ENCODE measurements at regions not wholly inside any gene's neighbourhood (a gene's known extent, or its start where the extent isn't known, plus 50 kb on each side); places are given as distances from the start of the nearest gene placed in this dataset.
A peak's percentile ranks its signal among the peaks of the same experiment; 100 is the strongest.

DNA sequence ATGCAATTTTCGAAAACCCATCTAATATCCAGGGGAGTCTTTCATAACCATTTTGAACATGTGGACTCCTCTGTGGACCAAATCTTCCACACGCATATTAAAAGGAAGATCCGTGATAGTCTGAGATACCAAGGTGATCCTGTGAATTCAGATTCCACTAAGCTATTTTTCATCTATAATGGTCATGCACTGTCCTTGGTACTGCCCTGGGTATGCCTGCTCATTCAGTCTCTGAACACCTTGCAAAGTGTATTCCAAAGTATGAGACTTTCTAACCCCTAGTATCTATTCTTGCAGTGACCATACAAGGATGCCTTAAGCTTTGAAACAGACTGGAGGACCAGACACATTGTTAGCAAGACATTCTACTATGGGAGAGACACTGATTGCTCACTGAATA lies 217.6 kb upstream of the CCDC150 start:
- Histone ChIP-seq H3K36me3 (ENCODE audit: insufficient read depth) (no peaks in the 10 kb centered on the region), H3K27me3 (ENCODE audit: insufficient read depth) (no peaks in the 10 kb centered on the region), H3K27ac (ENCODE audit: low read depth) (no peak overlapping the region), H3F3A (replicated peaks; ENCODE audit: low read depth) (no peaks in the 10 kb centered on the region), H3K9me2 (ENCODE audit: insufficient read depth) (no peaks in the 10 kb centered on the region), H3K4me2 (no peak overlapping the region), H3K4me1 (ENCODE audit: insufficient read depth) (no peaks in the 10 kb centered on the region), H3K4me3 (no peak overlapping the region), H4K20me1 (replicated peaks; ENCODE audit: insufficient read depth) (no peaks in the 10 kb centered on the region), H3K79me2 (replicated peaks; ENCODE audit: insufficient read depth) (no peaks in the 10 kb centered on the region), H2AFZ (no peak overlapping the region)
- Mint-ChIP-seq H3K27ac (no peak overlapping the region), H3K4me3 (no peak overlapping the region), H3K4me1 (no peaks in the 10 kb centered on the region), H3K36me3 (ENCODE audit: low read depth) (no peaks in the 10 kb centered on the region), H3K9me3 (no peaks in the 10 kb centered on the region), H3K27me3 (ENCODE audit: insufficient read depth, low read depth, poor library complexity) (no peaks in the 10 kb centered on the region)
- DNase-seq (ENCODE audit: low spot score) (no peak), ATAC-seq (no peak)
- TF ChIP-seq, protein P1, sequence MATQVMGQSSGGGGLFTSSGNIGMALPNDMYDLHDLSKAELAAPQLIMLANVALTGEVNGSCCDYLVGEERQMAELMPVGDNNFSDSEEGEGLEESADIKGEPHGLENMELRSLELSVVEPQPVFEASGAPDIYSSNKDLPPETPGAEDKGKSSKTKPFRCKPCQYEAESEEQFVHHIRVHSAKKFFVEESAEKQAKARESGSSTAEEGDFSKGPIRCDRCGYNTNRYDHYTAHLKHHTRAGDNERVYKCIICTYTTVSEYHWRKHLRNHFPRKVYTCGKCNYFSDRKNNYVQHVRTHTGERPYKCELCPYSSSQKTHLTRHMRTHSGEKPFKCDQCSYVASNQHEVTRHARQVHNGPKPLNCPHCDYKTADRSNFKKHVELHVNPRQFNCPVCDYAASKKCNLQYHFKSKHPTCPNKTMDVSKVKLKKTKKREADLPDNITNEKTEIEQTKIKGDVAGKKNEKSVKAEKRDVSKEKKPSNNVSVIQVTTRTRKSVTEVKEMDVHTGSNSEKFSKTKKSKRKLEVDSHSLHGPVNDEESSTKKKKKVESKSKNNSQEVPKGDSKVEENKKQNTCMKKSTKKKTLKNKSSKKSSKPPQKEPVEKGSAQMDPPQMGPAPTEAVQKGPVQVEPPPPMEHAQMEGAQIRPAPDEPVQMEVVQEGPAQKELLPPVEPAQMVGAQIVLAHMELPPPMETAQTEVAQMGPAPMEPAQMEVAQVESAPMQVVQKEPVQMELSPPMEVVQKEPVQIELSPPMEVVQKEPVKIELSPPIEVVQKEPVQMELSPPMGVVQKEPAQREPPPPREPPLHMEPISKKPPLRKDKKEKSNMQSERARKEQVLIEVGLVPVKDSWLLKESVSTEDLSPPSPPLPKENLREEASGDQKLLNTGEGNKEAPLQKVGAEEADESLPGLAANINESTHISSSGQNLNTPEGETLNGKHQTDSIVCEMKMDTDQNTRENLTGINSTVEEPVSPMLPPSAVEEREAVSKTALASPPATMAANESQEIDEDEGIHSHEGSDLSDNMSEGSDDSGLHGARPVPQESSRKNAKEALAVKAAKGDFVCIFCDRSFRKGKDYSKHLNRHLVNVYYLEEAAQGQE (IDR thresholded peaks at IDR 0.05; ENCODE audit: unreplicated experiment): peak; percentile 45
- TF ChIP-seq ZNF114 (CRISPR knock-in tag; IDR thresholded peaks at IDR 0.05): no peak

DNA sequence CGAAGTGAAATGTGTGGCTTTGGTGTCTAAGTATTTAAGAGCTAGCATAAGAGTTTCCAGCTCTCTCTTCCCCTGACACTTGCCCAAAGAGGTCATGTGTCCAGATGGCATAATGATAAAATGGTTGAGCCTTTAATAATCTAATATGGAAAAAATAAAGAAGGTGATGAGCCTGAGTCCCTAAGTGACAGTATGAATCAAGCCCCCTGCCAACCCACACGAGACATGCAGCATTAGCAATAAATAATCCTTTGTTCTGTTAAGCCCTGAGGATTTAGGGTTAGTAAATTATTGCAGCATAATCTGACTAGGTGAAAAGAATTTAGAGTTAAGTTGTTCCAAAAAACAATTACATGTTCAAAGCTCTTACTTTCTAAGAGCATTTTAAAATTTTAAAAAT lies 217.2 kb upstream of the CCDC150 start:
- H3K9me2 ChIP-seq (ENCODE audit: insufficient read depth): no peaks in the 10 kb centered on the region
- no peak overlapping the region for H3K4me3 Mint-ChIP-seq
- H3K4me1 ChIP-seq (ENCODE audit: insufficient read depth): no peaks in the 10 kb centered on the region
- no peaks in the 10 kb centered on the region for H3K79me2 ChIP-seq (replicated peaks; ENCODE audit: insufficient read depth)
- no peak overlapping the region for H3K27ac Mint-ChIP-seq
- H3K27me3 Mint-ChIP-seq (ENCODE audit: insufficient read depth, low read depth, poor library complexity): no peaks in the 10 kb centered on the region
- H3K4me2 ChIP-seq: no peak overlapping the region
- DNase-seq (ENCODE audit: low spot score): no peak
- TF ChIP-seq NANOG (IDR thresholded peaks at IDR 0.05; ENCODE audit: borderline replicate concordance) (no peak), POLR2AphosphoS5 (IDR thresholded peaks at IDR 0.05; ENCODE audit: low read depth) (no peak), STAT1 (IDR thresholded peaks at IDR 0.05; ENCODE audit: unreplicated experiment) (no peak), JUNB (IDR thresholded peaks at IDR 0.05; ENCODE audit: unreplicated experiment) (no peak)
- TF ChIP-seq, protein P2, sequence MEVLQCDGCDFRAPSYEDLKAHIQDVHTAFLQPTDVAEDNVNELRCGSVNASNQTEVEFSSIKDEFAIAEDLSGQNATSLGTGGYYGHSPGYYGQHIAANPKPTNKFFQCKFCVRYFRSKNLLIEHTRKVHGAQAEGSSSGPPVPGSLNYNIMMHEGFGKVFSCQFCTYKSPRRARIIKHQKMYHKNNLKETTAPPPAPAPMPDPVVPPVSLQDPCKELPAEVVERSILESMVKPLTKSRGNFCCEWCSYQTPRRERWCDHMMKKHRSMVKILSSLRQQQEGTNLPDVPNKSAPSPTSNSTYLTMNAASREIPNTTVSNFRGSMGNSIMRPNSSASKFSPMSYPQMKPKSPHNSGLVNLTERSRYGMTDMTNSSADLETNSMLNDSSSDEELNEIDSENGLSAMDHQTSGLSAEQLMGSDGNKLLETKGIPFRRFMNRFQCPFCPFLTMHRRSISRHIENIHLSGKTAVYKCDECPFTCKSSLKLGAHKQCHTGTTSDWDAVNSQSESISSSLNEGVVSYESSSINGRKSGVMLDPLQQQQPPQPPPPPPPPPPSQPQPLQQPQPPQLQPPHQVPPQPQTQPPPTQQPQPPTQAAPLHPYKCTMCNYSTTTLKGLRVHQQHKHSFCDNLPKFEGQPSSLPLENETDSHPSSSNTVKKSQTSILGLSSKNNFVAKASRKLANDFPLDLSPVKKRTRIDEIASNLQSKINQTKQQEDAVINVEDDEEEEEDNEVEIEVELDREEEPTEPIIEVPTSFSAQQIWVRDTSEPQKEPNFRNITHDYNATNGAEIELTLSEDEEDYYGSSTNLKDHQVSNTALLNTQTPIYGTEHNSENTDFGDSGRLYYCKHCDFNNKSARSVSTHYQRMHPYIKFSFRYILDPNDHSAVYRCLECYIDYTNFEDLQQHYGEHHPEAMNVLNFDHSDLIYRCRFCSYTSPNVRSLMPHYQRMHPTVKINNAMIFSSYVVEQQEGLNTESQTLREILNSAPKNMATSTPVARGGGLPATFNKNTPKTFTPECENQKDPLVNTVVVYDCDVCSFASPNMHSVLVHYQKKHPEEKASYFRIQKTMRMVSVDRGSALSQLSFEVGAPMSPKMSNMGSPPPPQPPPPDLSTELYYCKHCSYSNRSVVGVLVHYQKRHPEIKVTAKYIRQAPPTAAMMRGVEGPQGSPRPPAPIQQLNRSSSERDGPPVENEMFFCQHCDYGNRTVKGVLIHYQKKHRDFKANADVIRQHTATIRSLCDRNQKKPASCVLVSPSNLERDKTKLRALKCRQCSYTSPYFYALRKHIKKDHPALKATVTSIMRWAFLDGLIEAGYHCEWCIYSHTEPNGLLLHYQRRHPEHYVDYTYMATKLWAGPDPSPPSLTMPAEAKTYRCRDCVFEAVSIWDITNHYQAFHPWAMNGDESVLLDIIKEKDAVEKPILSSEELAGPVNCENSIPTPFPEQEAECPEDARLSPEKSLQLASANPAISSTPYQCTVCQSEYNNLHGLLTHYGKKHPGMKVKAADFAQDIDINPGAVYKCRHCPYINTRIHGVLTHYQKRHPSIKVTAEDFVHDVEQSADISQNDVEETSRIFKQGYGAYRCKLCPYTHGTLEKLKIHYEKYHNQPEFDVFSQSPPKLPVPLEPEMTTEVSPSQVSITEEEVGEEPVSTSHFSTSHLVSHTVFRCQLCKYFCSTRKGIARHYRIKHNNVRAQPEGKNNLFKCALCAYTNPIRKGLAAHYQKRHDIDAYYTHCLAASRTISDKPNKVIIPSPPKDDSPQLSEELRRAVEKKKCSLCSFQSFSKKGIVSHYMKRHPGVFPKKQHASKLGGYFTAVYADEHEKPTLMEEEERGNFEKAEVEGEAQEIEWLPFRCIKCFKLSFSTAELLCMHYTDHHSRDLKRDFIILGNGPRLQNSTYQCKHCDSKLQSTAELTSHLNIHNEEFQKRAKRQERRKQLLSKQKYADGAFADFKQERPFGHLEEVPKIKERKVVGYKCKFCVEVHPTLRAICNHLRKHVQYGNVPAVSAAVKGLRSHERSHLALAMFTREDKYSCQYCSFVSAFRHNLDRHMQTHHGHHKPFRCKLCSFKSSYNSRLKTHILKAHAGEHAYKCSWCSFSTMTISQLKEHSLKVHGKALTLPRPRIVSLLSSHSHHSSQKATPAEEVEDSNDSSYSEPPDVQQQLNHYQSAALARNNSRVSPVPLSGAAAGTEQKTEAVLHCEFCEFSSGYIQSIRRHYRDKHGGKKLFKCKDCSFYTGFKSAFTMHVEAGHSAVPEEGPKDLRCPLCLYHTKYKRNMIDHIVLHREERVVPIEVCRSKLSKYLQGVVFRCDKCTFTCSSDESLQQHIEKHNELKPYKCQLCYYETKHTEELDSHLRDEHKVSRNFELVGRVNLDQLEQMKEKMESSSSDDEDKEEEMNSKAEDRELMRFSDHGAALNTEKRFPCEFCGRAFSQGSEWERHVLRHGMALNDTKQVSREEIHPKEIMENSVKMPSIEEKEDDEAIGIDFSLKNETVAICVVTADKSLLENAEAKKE (CRISPR knock-in tag; IDR thresholded peaks at IDR 0.05): no peak
- TF ChIP-seq, protein P1 (IDR thresholded peaks at IDR 0.05; ENCODE audit: unreplicated experiment): no peak
- H3K27me3 ChIP-seq (ENCODE audit: insufficient read depth): no peaks in the 10 kb centered on the region
- no peaks in the 10 kb centered on the region for H3K36me3 Mint-ChIP-seq (ENCODE audit: low read depth)
- no peak overlapping the region for H2AFZ ChIP-seq
- no peaks in the 10 kb centered on the region for H4K20me1 ChIP-seq (replicated peaks; ENCODE audit: insufficient read depth)
- no peaks in the 10 kb centered on the region for H3K36me3 ChIP-seq (ENCODE audit: insufficient read depth)
- no peaks in the 10 kb centered on the region for H3K9me3 Mint-ChIP-seq
- no peak overlapping the region for H3K27ac ChIP-seq (ENCODE audit: low read depth)
- no peak for ATAC-seq
- H3K4me3 ChIP-seq: no peak overlapping the region
- no peaks in the 10 kb centered on the region for H3F3A ChIP-seq (replicated peaks; ENCODE audit: low read depth)
- no peaks in the 10 kb centered on the region for H3K4me1 Mint-ChIP-seq

All from GM23338 (cell line).